Caco-2 (cell line): ENCODE measurements at regions not wholly inside any gene's neighbourhood (a gene's known extent, or its start where the extent isn't known, plus 50 kb on each side); places are given as distances from the start of the nearest gene placed in this dataset.

Source experiments
- BruUV-seq: library from RNA; stranded (reverse); fragments of 400-500 nt; replicated peaks from 2 replicates; lab custom pipeline; 2021; lab: Mats Ljungman, UMichigan
- CTCF ChIA-PET: fragments of 300-600 bp; sonication (Branson Sonifier 250); formaldehyde crosslinking; loops from one replicate; lab custom pipeline; 2022; ENCODE audit warnings: antibody characterized with exemption; lab: Charles Lee
- POLR2A ChIA-PET: fragments of 300-600 bp; sonication (Branson Sonifier 250); formaldehyde crosslinking; loops from one replicate; lab custom pipeline; 2022; ENCODE audit warnings: antibody characterized with exemption; lab: Charles Lee
- DNase-seq, 2 experiments: peaks; one replicate each; pipeline versions ENCODE4 v3.0.0 to v3.0.0-alpha.2; 2020 to 2022
- H3K27me3 ChIP-seq: replicated peaks from 2 replicates; pipeline ENCODE4 v1.6.0; 2011; ENCODE audit warnings: low read length; ENCODE audit not compliant: control insufficient read depth, insufficient read depth
- H3K36me3 ChIP-seq: 2 replicates; pipeline ENCODE4 v1.5.1; 2011; ENCODE audit warnings: low read length; ENCODE audit not compliant: control insufficient read depth, insufficient read depth
- H3K4me1 ChIP-seq: fragments of 250-450 bp; sonication (Bioruptor Pico); 2 replicates; pipeline ENCODE4 v1.5.1; 2020; ENCODE audit warnings: mild to moderate bottlenecking
- H3K4me3 ChIP-seq: 2 replicates; pipeline ENCODE4 v1.5.1; 2011; ENCODE audit warnings: low read depth, mild to moderate bottlenecking, control low read depth, low read length
- H3K9me3 ChIP-seq: fragments of 250-450 bp; sonication (Bioruptor Pico); 2 replicates; pipeline ENCODE4 v1.5.1; 2020; ENCODE audit warnings: mild to moderate bottlenecking, moderate library complexity
- H3K27ac Mint-ChIP-seq: one replicate; pipeline ENCODE4 v1.8.0; 2022; ENCODE audit warnings: mixed read lengths; ENCODE audit not compliant: unreplicated experiment
- H3K27me3 Mint-ChIP-seq: one replicate; pipeline ENCODE4 v1.8.0; 2022; ENCODE audit warnings: mixed read lengths; ENCODE audit not compliant: insufficient read depth, unreplicated experiment
- H3K36me3 Mint-ChIP-seq: one replicate; pipeline ENCODE4 v1.8.0; 2022; ENCODE audit warnings: mild to moderate bottlenecking, mixed read lengths; ENCODE audit not compliant: insufficient read depth, unreplicated experiment
- H3K4me1 Mint-ChIP-seq: one replicate; pipeline ENCODE4 v1.8.0; 2022; ENCODE audit warnings: low read depth, mixed read lengths; ENCODE audit not compliant: unreplicated experiment
- H3K4me3 Mint-ChIP-seq: one replicate; pipeline ENCODE4 v1.8.0; 2022; ENCODE audit warnings: mild to moderate bottlenecking, moderate library complexity, mixed read lengths; ENCODE audit not compliant: unreplicated experiment
- H3K9me3 Mint-ChIP-seq: one replicate; pipeline ENCODE4 v1.8.0; 2022; ENCODE audit warnings: mixed read lengths; ENCODE audit not compliant: unreplicated experiment
- CTCF ChIP-seq, 2 experiments: fragments of 200-600 bp in 1 of 2; IDR thresholded peaks; 1 replicate in 1 of 2; 2 replicates in 1 of 2; pipeline versions ENCODE4 v1.5.1 to v1.8.0; 2011 to 2022; ENCODE audit warnings: antibody characterized with exemption in 1 of 2, control low read depth in 1 of 2, inconsistent platforms in 1 of 2, low read depth in 1 of 2, low read length in 1 of 2, mild to moderate bottlenecking in 1 of 2, moderate library complexity in 1 of 2; ENCODE audit not compliant: insufficient read depth in 1 of 2, severe bottlenecking in 1 of 2, unreplicated experiment in 1 of 2
- intact Hi-C: fragments of 100-400 bp; cut with micrococcal nuclease; formaldehyde crosslinking; loops from one replicate; pipeline ENCODE4 v1.10.0; 2022; ENCODE audit not compliant: unreplicated experiment

- Mint-ChIP-seq H3K27ac (no peak overlapping the region), H3K4me1 (peaks cover 16% of the 10 kb centered on the region), H3K9me3 (peaks cover 11% of the 10 kb centered on the region), H3K4me3 (no peak overlapping the region), H3K27me3 (no peaks in the 10 kb centered on the region), H3K36me3 (no peaks in the 10 kb centered on the region)
- no peak for DNase-seq
- no TSS peak for BruUV-seq
- Histone ChIP-seq H3K4me1 (0 out of 2 replicates have a peak, but pooled peaks cover 4% of the 10 kb centered on the region), H3K36me3 (no peaks in the 10 kb centered on the region), H3K4me3 (no peak overlapping the region), H3K9me3 (no peaks in the 10 kb centered on the region), H3K27me3 (no peaks in the 10 kb centered on the region)
- POLR2A ChIA-PET, result no interaction called here
- no peak for TF ChIP-seq CTCF (IDR thresholded peaks at IDR 0.05; ENCODE audit: insufficient read depth in 1 of 2, low read depth in 1 of 2, low read length in 1 of 2, severe bottlenecking in 1 of 2, unreplicated experiment in 1 of 2)
- intact Hi-C loops, result no loop called here
- CTCF ChIA-PET, result interaction anchor here (0.6 kb wide), 1 partner anchor 71 kb away, joined by 4 read pairs; no protein-coding TSS in a partner anchor
Measured at GRCh38 chr5:29770936-29771335, 1422.5 kb upstream of the CDH6 start.

GRCh38 chr5:29769474-29769873 lies 1424.0 kb upstream of the CDH6 start:
- H3K4me3 ChIP-seq, result no peak overlapping the region
- no peaks in the 10 kb centered on the region for H3K36me3 Mint-ChIP-seq
- no peaks in the 10 kb centered on the region for H3K9me3 ChIP-seq
- peaks cover 7% of the 10 kb centered on the region for H3K4me1 Mint-ChIP-seq
- H3K27ac Mint-ChIP-seq, result no peak overlapping the region
- ChIA-PET CTCF (no interaction called here), POLR2A (no interaction called here)
- BruUV-seq, result no TSS peak
- no peaks in the 10 kb centered on the region for H3K4me1 ChIP-seq
- intact Hi-C loops, result no loop called here
- no peak for DNase-seq
- no peak for TF ChIP-seq CTCF (IDR thresholded peaks at IDR 0.05; ENCODE audit: insufficient read depth in 1 of 2, low read depth in 1 of 2, low read length in 1 of 2, severe bottlenecking in 1 of 2, unreplicated experiment in 1 of 2)
- no peak overlapping the region for H3K4me3 Mint-ChIP-seq
- no peaks in the 10 kb centered on the region for H3K36me3 ChIP-seq
- H3K9me3 Mint-ChIP-seq, result peaks cover 11% of the 10 kb centered on the region
- no peaks in the 10 kb centered on the region for H3K27me3 ChIP-seq
- no peaks in the 10 kb centered on the region for H3K27me3 Mint-ChIP-seq

- peak; percentile 75 to 90 for DNase-seq
- peaks cover 25% of the 10 kb centered on the region for H3K9me3 Mint-ChIP-seq
- Histone ChIP-seq H3K4me3 (no peak overlapping the region), H3K9me3 (no peaks in the 10 kb centered on the region), H3K27me3 (no peaks in the 10 kb centered on the region), H3K4me1 (peaks cover 32% of the 10 kb centered on the region), H3K36me3 (no peaks in the 10 kb centered on the region)
- H3K27me3 Mint-ChIP-seq, result no peaks in the 10 kb centered on the region
- H3K27ac Mint-ChIP-seq, result peak overlapping the region; percentile 85
- peaks cover 8% of the 10 kb centered on the region for H3K4me1 Mint-ChIP-seq
- ChIA-PET POLR2A (no interaction called here), CTCF (interaction anchor here (0.9 kb wide), 1 partner anchor 27 kb away, joined by 3 read pairs; no protein-coding TSS in a partner anchor)
- TF ChIP-seq CTCF (IDR thresholded peaks at IDR 0.05; ENCODE audit: insufficient read depth in 1 of 2, low read depth in 1 of 2, low read length in 1 of 2, severe bottlenecking in 1 of 2, unreplicated experiment in 1 of 2), result no peak
- peak overlapping the region; percentile 61 for H3K4me3 Mint-ChIP-seq
- intact Hi-C loops, result loop anchor here (1.0 kb wide), 2 partner anchors 21 to 53 kb away; no protein-coding TSS in a partner anchor
- peaks cover 5% of the 10 kb centered on the region for H3K36me3 Mint-ChIP-seq
- BruUV-seq, result no TSS peak
Measured at GRCh38 chr5:29758986-29759421, 1434.5 kb upstream of the CDH6 start.
